ENCODE measurements at regions not wholly inside any gene's neighbourhood (a gene's known extent, or its start where the extent isn't known, plus 50 kb on each side); places are given as distances from the start of the nearest gene placed in this dataset.
"Not testable (repeated sequence)": the region's sequence is repeated elsewhere in the genome, so short reads cannot be mapped to it uniquely, and the experiment has no call there.

GRCh38 chr6:71007298-71007697 is 50.4 kb upstream of the B3GAT2 start:
- DNase-seq: not testable (repeated sequence)

GRCh38 chr6:71011871-71012371 is 55.1 kb upstream of the B3GAT2 start:
- DNase-seq: no peak

GRCh38 chr6:71012866-71013469 is 56.1 kb upstream of the B3GAT2 start:
- DNase-seq: peak; percentile 11

GRCh38 chr6:71015392-71015791 is 58.5 kb upstream of the B3GAT2 start:
- no peak for DNase-seq

- DNase-seq: no peak
These were observed 71.5 kb upstream of the B3GAT2 start for GRCh38 chr6:71028236-71028876.

- no peak for DNase-seq
These were observed 72.0 kb upstream of the B3GAT2 start for GRCh38 chr6:71028877-71029252.

GRCh38 chr6:71029555-71029954 is 72.7 kb upstream of the B3GAT2 start:
- no peak for DNase-seq

GRCh38 chr6:71031912-71032311 is 75.1 kb upstream of the B3GAT2 start:
- no peak for DNase-seq

GRCh38 chr6:71033171-71033570 is 76.3 kb upstream of the B3GAT2 start:
- no peak for DNase-seq

- no peak for DNase-seq
These were observed 77.0 kb upstream of the B3GAT2 start for GRCh38 chr6:71033890-71034289.

GRCh38 chr6:71034563-71035345 is 77.9 kb upstream of the B3GAT2 start:
- no peak for DNase-seq

- DNase-seq: no peak
These were observed 79.0 kb upstream of the B3GAT2 start for GRCh38 chr6:71035871-71036270.

GRCh38 chr6:71038711-71039344 is 82.0 kb upstream of the B3GAT2 start:
- DNase-seq: no peak

- DNase-seq: no peak
These were observed 83.2 kb upstream of the B3GAT2 start for GRCh38 chr6:71040043-71040442.

- no peak for DNase-seq
These were observed 84.0 kb upstream of the B3GAT2 start for GRCh38 chr6:71040841-71041240.

GRCh38 chr6:71043902-71044301 is 87.0 kb upstream of the B3GAT2 start:
- no peak for DNase-seq

- no peak for DNase-seq
These were observed 87.9 kb upstream of the B3GAT2 start for GRCh38 chr6:71044753-71045152.

GRCh38 chr6:71045296-71045695 is 88.4 kb upstream of the B3GAT2 start:
- DNase-seq: no peak

GRCh38 chr6:71047417-71047816 is 90.6 kb upstream of the B3GAT2 start:
- DNase-seq: no peak

- DNase-seq: no peak
These were observed 91.7 kb upstream of the B3GAT2 start for GRCh38 chr6:71048320-71049164.

GRCh38 chr6:71049198-71049770 is 92.4 kb upstream of the B3GAT2 start:
- DNase-seq: no peak

- DNase-seq: no peak
These were observed 96.6 kb upstream of the B3GAT2 start for GRCh38 chr6:71053475-71053874.

All from amniotic stem cell (primary cell).